ENCODE measurements at regions not wholly inside any gene's neighbourhood (a gene's known extent, or its start where the extent isn't known, plus 50 kb on each side); places are given as distances from the start of the nearest gene placed in this dataset.

- TF ChIP-seq CTCF (optimal IDR thresholded peaks at IDR 0.05 in 1 of 3, IDR thresholded peaks at IDR 0.05 in 1 of 3, conservative IDR thresholded peaks at IDR 0.05 in 1 of 3; ENCODE audit: extremely low read depth in 1 of 3, insufficient read depth in 2 of 3, low read length in 3 of 3) (no peak), EZH2 (IDR thresholded peaks at IDR 0.05; ENCODE audit: low read length) (no peak)
These were observed 176.2 kb upstream of the GPRIN3 start for GRCh38 chr4:89483833-89484232.

Measured in keratinocyte (primary cell).